DOHH2 (cell line): ENCODE measurements at regions not wholly inside any gene's neighbourhood (a gene's known extent, or its start where the extent isn't known, plus 50 kb on each side); places are given as distances from the start of the nearest gene placed in this dataset.

Experiments used
- H3F3A ChIP-seq: fragments of 200-600 bp; sonication (generic), shearing (Covaris generic); 2 replicates; pipeline ENCODE4 v1.6.0; 2016; ENCODE audit warnings: antibody characterized with exemption, mild to moderate bottlenecking; ENCODE audit not compliant: control insufficient read depth, insufficient read depth
- H3K27ac ChIP-seq: fragments of 200-600 bp; sonication (generic); 2 replicates; pipeline ENCODE4 v1.5.1; 2014; ENCODE audit warnings: low read depth, mild to moderate bottlenecking, low read length, moderate library complexity
- H3K27me3 ChIP-seq: fragments of 200-600 bp; sonication (generic); 2 replicates; pipeline ENCODE4 v1.6.1; 2014; ENCODE audit warnings: mild to moderate bottlenecking, low read length, mixed read lengths; ENCODE audit not compliant: control insufficient read depth
- H3K36me3 ChIP-seq: fragments of 200-600 bp; sonication (generic); 2 replicates; pipeline ENCODE4 v1.6.1; 2014; ENCODE audit warnings: mild to moderate bottlenecking, low read length, moderate library complexity, mixed read lengths; ENCODE audit not compliant: control insufficient read depth
- H3K4me1 ChIP-seq: fragments of 200-600 bp; sonication (generic); 2 replicates; pipeline ENCODE4 v1.6.1; 2014; ENCODE audit warnings: mild to moderate bottlenecking, low read length, mixed read lengths; ENCODE audit not compliant: control insufficient read depth
- H3K4me2 ChIP-seq: fragments of 200-600 bp; sonication (generic); 2 replicates; pipeline ENCODE4 v1.6.0; 2014; ENCODE audit warnings: mild to moderate bottlenecking, low read length, moderate library complexity
- H3K4me3 ChIP-seq: fragments of 200-600 bp; sonication (generic); 2 replicates; pipeline ENCODE4 v1.5.1; 2014; ENCODE audit warnings: mild to moderate bottlenecking, low read length, mixed read lengths
- H3K79me2 ChIP-seq: fragments of 200-600 bp; sonication (generic); 2 replicates; pipeline ENCODE4 v1.6.1; 2014; ENCODE audit warnings: mild to moderate bottlenecking, low read length, mixed read lengths; ENCODE audit not compliant: control insufficient read depth
- H3K9me2 ChIP-seq: fragments of 200-600 bp; sonication (generic); replicated peaks from 2 replicates; pipeline ENCODE4 v1.6.1; 2014; ENCODE audit warnings: mild to moderate bottlenecking, low read length, mixed read lengths; ENCODE audit not compliant: control insufficient read depth
- H3K9me3 ChIP-seq: fragments of 200-600 bp; sonication (generic); 2 replicates; pipeline ENCODE4 v1.6.1; 2014; ENCODE audit warnings: antibody characterized with exemption, low read length, mixed read lengths; ENCODE audit not compliant: control insufficient read depth, insufficient read depth
- H4K20me1 ChIP-seq: fragments of 200-600 bp; sonication (generic); 2 replicates; pipeline ENCODE4 v1.6.0; 2014; ENCODE audit warnings: low read depth, mild to moderate bottlenecking, antibody characterized with exemption, low read length, moderate library complexity; ENCODE audit not compliant: control insufficient read depth, insufficient read depth
- EZH2phosphoT487 ChIP-seq: fragments of 200-600 bp; sonication (generic); IDR thresholded peaks from 2 replicates; pipeline ENCODE4 v1.6.1; 2017; ENCODE audit warnings: borderline replicate concordance, mild to moderate bottlenecking, antibody characterized with exemption, low read length, moderate library complexity, mixed read lengths
- TF ChIP-seq, protein P1 (sequence below): fragments of 200-600 bp; sonication (generic); IDR thresholded peaks from one replicate; pipeline ENCODE4 v1.5.1; 2014; ENCODE audit warnings: antibody characterized with exemption, mild to moderate bottlenecking, low read depth, low read length; ENCODE audit not compliant: poor library complexity, severe bottlenecking

GRCh38 chr10:64261092-64261491 is 739.9 kb downstream of the REEP3 start:
- Histone ChIP-seq H3K9me2 (no peaks in the 10 kb centered on the region), H3K9me3 (no peaks in the 10 kb centered on the region)

DNA sequence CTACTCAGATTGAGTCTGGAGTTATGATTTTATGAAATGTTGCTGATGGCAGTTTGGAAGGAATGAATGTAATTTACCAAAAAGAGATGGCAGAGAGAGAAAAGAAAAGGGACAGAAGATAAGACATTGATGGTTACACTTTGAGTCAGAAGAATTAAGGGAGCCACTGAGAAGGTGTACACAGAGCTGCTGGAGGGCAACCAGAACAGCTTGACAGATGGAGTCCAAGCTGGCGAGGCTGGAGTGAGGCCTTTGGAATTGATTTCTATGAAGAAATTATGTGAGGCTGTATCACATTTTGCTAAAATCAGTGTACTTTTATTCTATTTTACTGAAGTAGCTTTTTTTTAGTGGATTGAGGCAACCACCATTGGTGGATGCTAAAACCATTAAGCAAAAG is 740.5 kb downstream of the REEP3 start:
- no peaks in the 10 kb centered on the region for H3K9me2 ChIP-seq
- no peaks in the 10 kb centered on the region for H3F3A ChIP-seq
- no peaks in the 10 kb centered on the region for H3K9me3 ChIP-seq
- no peaks in the 10 kb centered on the region for H3K36me3 ChIP-seq
- H3K27ac ChIP-seq: no peak overlapping the region
- no peak overlapping the region for H3K4me3 ChIP-seq
- H3K4me1 ChIP-seq: no peaks in the 10 kb centered on the region
- no peaks in the 10 kb centered on the region for H3K79me2 ChIP-seq
- TF ChIP-seq, protein P1, sequence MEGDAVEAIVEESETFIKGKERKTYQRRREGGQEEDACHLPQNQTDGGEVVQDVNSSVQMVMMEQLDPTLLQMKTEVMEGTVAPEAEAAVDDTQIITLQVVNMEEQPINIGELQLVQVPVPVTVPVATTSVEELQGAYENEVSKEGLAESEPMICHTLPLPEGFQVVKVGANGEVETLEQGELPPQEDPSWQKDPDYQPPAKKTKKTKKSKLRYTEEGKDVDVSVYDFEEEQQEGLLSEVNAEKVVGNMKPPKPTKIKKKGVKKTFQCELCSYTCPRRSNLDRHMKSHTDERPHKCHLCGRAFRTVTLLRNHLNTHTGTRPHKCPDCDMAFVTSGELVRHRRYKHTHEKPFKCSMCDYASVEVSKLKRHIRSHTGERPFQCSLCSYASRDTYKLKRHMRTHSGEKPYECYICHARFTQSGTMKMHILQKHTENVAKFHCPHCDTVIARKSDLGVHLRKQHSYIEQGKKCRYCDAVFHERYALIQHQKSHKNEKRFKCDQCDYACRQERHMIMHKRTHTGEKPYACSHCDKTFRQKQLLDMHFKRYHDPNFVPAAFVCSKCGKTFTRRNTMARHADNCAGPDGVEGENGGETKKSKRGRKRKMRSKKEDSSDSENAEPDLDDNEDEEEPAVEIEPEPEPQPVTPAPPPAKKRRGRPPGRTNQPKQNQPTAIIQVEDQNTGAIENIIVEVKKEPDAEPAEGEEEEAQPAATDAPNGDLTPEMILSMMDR: no peak
- no peak for TF ChIP-seq EZH2phosphoT487
- H4K20me1 ChIP-seq: no peaks in the 10 kb centered on the region
- H3K27me3 ChIP-seq: no peaks in the 10 kb centered on the region
- no peak overlapping the region for H3K4me2 ChIP-seq

More at GRCh38 chr10:64261092-64261491, 739.9 kb downstream of the REEP3 start:
- Histone ChIP-seq H3K4me2 (no peak overlapping the region), H3K4me3 (no peak overlapping the region), H3K4me1 (no peaks in the 10 kb centered on the region), H3K27me3 (no peaks in the 10 kb centered on the region), H3K27ac (no peak overlapping the region), H3F3A (no peaks in the 10 kb centered on the region), H4K20me1 (no peaks in the 10 kb centered on the region), H3K79me2 (no peaks in the 10 kb centered on the region), H3K36me3 (no peaks in the 10 kb centered on the region)
- TF ChIP-seq EZH2phosphoT487: no peak
- TF ChIP-seq, protein P1: no peak

GRCh38 chr10:64265961-64266360 is 744.8 kb downstream of the REEP3 start:
- Histone ChIP-seq H3K4me2 (no peak overlapping the region), H3K4me1 (no peaks in the 10 kb centered on the region), H3K27me3 (no peaks in the 10 kb centered on the region), H3F3A (no peaks in the 10 kb centered on the region), H3K4me3 (no peak overlapping the region), H3K36me3 (no peaks in the 10 kb centered on the region), H3K79me2 (no peaks in the 10 kb centered on the region), H4K20me1 (no peaks in the 10 kb centered on the region), H3K27ac (no peak overlapping the region), H3K9me3 (no peaks in the 10 kb centered on the region), H3K9me2 (no peaks in the 10 kb centered on the region)
- no peak for TF ChIP-seq EZH2phosphoT487
- TF ChIP-seq, protein P1: no peak

DNA sequence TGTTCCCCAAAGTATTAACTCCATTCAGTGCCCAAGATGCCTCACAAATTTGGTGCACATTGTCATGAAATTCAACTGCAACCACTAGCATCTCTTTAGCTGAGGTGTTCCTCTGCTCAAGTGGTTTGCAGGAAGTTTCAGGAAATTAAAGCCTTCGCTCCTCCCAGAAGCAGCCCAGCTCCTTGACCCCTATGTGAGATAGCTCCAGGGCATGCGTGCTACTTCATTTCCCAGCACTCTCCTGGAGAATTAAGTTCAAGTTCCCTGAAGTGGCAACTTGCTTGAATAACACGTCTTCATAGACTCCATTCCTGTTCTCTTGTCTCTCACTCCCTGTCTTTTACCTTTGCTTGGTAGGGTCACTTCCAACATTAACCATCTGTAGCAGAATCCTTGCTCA is 750.3 kb downstream of the REEP3 start:
- no peak overlapping the region for H3K4me3 ChIP-seq
- H3K36me3 ChIP-seq: no peaks in the 10 kb centered on the region
- H4K20me1 ChIP-seq: no peaks in the 10 kb centered on the region
- no peaks in the 10 kb centered on the region for H3K9me2 ChIP-seq
- H3K4me2 ChIP-seq: no peak overlapping the region
- H3K27me3 ChIP-seq: no peaks in the 10 kb centered on the region
- no peaks in the 10 kb centered on the region for H3K79me2 ChIP-seq
- no peak for TF ChIP-seq EZH2phosphoT487
- TF ChIP-seq, protein P1: no peak
- H3F3A ChIP-seq: no peaks in the 10 kb centered on the region
- no peaks in the 10 kb centered on the region for H3K9me3 ChIP-seq
- no peaks in the 10 kb centered on the region for H3K4me1 ChIP-seq
- H3K27ac ChIP-seq: no peak overlapping the region
